M059J (cell line): ENCODE measurements at regions not wholly inside any gene's neighbourhood (a gene's known extent, or its start where the extent isn't known, plus 50 kb on each side); places are given as distances from the start of the nearest gene placed in this dataset.

Experiments used
- DNase-seq: peaks from one replicate; pipeline ENCODE4 v3.0.0-alpha.2; 2012; ENCODE audit warnings: low read depth

- DNase-seq, result no peak
These were observed 991.9 kb downstream of the FLRT2 start for GRCh38 chr14:86521843-86522242.

GRCh38 chr14:86521031-86521730 is 991.2 kb downstream of the FLRT2 start:
- DNase-seq, result no peak

- DNase-seq, result no peak
These were observed 988.4 kb downstream of the FLRT2 start for GRCh38 chr14:86518298-86518697.

GRCh38 chr14:86515195-86515594 is 985.3 kb downstream of the FLRT2 start:
- DNase-seq, result no peak

- DNase-seq, result no peak
These were observed 983.6 kb downstream of the FLRT2 start for GRCh38 chr14:86513564-86513963.

- no peak for DNase-seq
These were observed 983.1 kb downstream of the FLRT2 start for GRCh38 chr14:86513056-86513455.

GRCh38 chr14:86510491-86510890 is 980.5 kb downstream of the FLRT2 start:
- no peak for DNase-seq

- DNase-seq, result no peak
These were observed 975.9 kb downstream of the FLRT2 start for GRCh38 chr14:86505808-86506207.

- DNase-seq, result no peak
These were observed 971.7 kb downstream of the FLRT2 start for GRCh38 chr14:86501611-86502010.

- no peak for DNase-seq
These were observed 961.8 kb downstream of the FLRT2 start for GRCh38 chr14:86491743-86492142.

GRCh38 chr14:86481104-86481503 is 951.2 kb downstream of the FLRT2 start:
- no peak for DNase-seq

GRCh38 chr14:86464341-86464740 is 934.4 kb downstream of the FLRT2 start:
- no peak for DNase-seq

GRCh38 chr14:86462193-86462753 is 932.3 kb downstream of the FLRT2 start:
- no peak for DNase-seq

GRCh38 chr14:86457481-86458135 is 927.7 kb downstream of the FLRT2 start:
- DNase-seq, result no peak

GRCh38 chr14:86450085-86450484 is 920.1 kb downstream of the FLRT2 start:
- DNase-seq, result no peak

GRCh38 chr14:86442135-86442534 is 912.2 kb downstream of the FLRT2 start:
- no peak for DNase-seq

- DNase-seq, result no peak
These were observed 900.9 kb downstream of the FLRT2 start for GRCh38 chr14:86430853-86431252.

- no peak for DNase-seq
These were observed 893.3 kb downstream of the FLRT2 start for GRCh38 chr14:86423214-86423613.

GRCh38 chr14:86420131-86420530 is 890.2 kb downstream of the FLRT2 start:
- DNase-seq, result no peak

- no peak for DNase-seq
These were observed 884.2 kb downstream of the FLRT2 start for GRCh38 chr14:86414146-86414545.

- no peak for DNase-seq
These were observed 875.2 kb downstream of the FLRT2 start for GRCh38 chr14:86404989-86405649.

- no peak for DNase-seq
These were observed 874.5 kb downstream of the FLRT2 start for GRCh38 chr14:86404425-86404824.

- DNase-seq, result no peak
These were observed 872.6 kb downstream of the FLRT2 start for GRCh38 chr14:86402545-86402944.
